ENCODE measurements at regions not wholly inside any gene's neighbourhood (a gene's known extent, or its start where the extent isn't known, plus 50 kb on each side); places are given as distances from the start of the nearest gene placed in this dataset.

DNA sequence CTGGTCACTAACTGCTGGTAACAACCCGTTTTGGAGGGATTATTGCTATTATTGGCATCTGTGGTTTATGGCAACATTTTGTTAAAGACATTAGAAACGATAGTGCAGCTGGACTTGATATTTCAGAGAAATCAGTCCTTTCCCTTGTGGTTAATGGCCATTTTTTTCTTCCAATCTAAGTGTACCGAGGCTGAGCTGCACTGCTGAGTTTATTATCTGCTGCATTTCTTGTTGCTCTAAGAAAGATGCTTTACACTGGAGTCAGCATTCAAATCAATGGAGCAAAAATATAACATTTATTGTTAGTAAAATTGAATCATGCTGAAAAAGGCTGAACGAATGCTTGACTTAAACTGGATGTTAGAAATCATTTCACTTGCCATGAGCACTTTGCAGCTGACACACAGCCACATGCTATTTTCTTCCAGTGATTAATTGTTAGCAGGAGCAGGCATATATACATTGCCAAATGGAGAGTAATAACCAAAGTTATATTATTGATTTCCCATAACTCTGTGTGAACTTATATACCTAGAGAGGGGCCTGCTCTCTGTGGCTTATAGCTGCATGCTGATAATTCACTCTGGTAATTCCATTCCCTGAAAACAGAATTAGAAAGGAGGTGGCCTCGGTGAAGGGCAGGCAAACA, 66.5 kb upstream of the TTC29 start:
- DNase-seq: no peak
- no peak overlapping the region for H3K27ac ChIP-seq
- no peaks in the 10 kb centered on the region for H3K36me3 ChIP-seq
- no peaks in the 10 kb centered on the region for H3K4me1 ChIP-seq
- no peaks in the 10 kb centered on the region for H3K27me3 ChIP-seq
- H3K4me3 ChIP-seq: no peak overlapping the region
- TF ChIP-seq, protein P1, sequence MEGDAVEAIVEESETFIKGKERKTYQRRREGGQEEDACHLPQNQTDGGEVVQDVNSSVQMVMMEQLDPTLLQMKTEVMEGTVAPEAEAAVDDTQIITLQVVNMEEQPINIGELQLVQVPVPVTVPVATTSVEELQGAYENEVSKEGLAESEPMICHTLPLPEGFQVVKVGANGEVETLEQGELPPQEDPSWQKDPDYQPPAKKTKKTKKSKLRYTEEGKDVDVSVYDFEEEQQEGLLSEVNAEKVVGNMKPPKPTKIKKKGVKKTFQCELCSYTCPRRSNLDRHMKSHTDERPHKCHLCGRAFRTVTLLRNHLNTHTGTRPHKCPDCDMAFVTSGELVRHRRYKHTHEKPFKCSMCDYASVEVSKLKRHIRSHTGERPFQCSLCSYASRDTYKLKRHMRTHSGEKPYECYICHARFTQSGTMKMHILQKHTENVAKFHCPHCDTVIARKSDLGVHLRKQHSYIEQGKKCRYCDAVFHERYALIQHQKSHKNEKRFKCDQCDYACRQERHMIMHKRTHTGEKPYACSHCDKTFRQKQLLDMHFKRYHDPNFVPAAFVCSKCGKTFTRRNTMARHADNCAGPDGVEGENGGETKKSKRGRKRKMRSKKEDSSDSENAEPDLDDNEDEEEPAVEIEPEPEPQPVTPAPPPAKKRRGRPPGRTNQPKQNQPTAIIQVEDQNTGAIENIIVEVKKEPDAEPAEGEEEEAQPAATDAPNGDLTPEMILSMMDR (IDR thresholded peaks at IDR 0.05): no peak
- intact Hi-C loops (cut with DNase I; ENCODE audit: low total_unique reads): no loop called here
- no peaks in the 10 kb centered on the region for H3K9me3 ChIP-seq

- Histone ChIP-seq H3K4me1 (no peaks in the 10 kb centered on the region), H3K4me3 (no peak overlapping the region), H3K27me3 (no peaks in the 10 kb centered on the region), H3K9me3 (no peaks in the 10 kb centered on the region), H3K27ac (no peak overlapping the region), H3K36me3 (no peaks in the 10 kb centered on the region)
- no peak for DNase-seq
- TF ChIP-seq, protein P1 (IDR thresholded peaks at IDR 0.05): no peak
- intact Hi-C loops (cut with DNase I; ENCODE audit: low total_unique reads): loop anchor here (5.0 kb wide), 1 partner anchor 577 kb away; no protein-coding TSS in a partner anchor
Observed at GRCh38 chr4:147014946-147015345, 69.3 kb upstream of the TTC29 start.

DNA sequence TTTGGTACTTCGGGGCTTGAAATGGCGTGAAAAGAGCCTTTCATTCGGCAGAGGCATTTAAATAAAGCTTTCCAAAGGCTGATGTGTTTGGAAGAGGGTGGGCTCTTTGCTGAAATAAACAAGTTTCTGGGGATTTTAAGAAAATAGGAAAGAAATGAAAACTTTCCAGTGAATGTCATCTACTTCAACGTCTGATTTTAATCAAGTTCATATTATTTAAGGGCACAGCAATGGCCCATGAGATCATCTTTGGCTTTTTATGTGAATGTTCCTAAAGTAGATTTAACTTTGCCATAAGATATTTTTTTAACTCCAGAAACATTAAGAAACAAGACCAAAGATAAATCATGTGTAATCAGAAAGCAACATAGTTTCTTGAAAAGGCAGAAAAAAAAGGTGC, 69.8 kb upstream of the TTC29 start:
- H3K27me3 ChIP-seq: no peaks in the 10 kb centered on the region
- intact Hi-C loops (cut with DNase I; ENCODE audit: low total_unique reads): loop anchor here (5.0 kb wide), 1 partner anchor 577 kb away; no protein-coding TSS in a partner anchor
- no peak overlapping the region for H3K4me3 ChIP-seq
- TF ChIP-seq, protein P1 (IDR thresholded peaks at IDR 0.05): no peak
- no peak for DNase-seq
- no peaks in the 10 kb centered on the region for H3K36me3 ChIP-seq
- H3K27ac ChIP-seq: no peak overlapping the region
- no peaks in the 10 kb centered on the region for H3K9me3 ChIP-seq
- H3K4me1 ChIP-seq: no peaks in the 10 kb centered on the region

DNA sequence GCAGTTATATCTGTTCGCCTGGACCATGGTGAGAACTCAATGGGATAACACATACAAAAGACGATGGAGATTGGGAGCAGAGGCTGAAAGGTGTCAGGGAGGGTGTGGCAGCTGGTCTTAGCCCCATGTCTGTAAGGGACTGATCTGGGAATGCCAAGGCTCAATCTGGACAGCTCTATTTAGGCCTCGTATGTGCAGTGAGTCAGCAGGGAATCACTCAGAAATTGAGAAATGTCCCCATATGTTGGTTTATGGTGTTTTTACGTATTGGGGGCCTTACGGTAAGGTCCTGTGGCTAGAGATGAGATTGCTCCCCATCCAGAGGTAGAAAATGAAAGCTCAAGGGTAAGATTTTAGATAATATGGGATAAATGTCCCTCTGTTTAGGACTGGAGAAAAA, 71.4 kb upstream of the TTC29 start:
- no peaks in the 10 kb centered on the region for H3K27me3 ChIP-seq
- H3K36me3 ChIP-seq: no peaks in the 10 kb centered on the region
- TF ChIP-seq, protein P1 (IDR thresholded peaks at IDR 0.05): no peak
- DNase-seq: no peak
- no peaks in the 10 kb centered on the region for H3K4me1 ChIP-seq
- no peaks in the 10 kb centered on the region for H3K9me3 ChIP-seq
- no peak overlapping the region for H3K27ac ChIP-seq
- no peak overlapping the region for H3K4me3 ChIP-seq
- intact Hi-C loops (cut with DNase I; ENCODE audit: low total_unique reads): loop anchor here (5.0 kb wide), 1 partner anchor 575 kb away; no protein-coding TSS in a partner anchor

DNA sequence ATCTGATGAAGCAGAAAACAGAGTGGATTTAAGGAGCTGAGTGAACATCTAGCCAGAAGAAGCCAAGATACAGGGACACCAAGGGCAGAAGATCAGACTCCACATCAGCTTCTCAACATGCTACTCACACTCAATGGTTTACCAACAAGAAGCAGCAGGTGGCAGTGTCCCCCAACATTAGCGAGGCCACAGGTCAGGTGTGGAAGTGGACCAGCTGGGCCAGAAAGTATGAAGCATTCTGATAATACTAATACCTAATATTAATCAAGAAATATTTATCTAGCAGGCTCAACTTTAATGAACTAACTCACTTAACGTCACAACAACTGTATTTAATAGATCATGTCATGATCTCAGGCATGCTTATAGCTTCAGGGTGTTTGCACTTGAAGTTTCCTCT, 73.4 kb upstream of the TTC29 start:
- Histone ChIP-seq H3K27me3 (no peaks in the 10 kb centered on the region), H3K36me3 (no peaks in the 10 kb centered on the region), H3K4me3 (no peak overlapping the region), H3K27ac (no peak overlapping the region), H3K4me1 (no peaks in the 10 kb centered on the region), H3K9me3 (no peaks in the 10 kb centered on the region)
- TF ChIP-seq, protein P1 (IDR thresholded peaks at IDR 0.05): peak; percentile 74 to 84
- DNase-seq: peak; percentile 74 to 79
- intact Hi-C loops (cut with DNase I; ENCODE audit: low total_unique reads): loop anchor here (5.0 kb wide), 1 partner anchor 573 kb away; no protein-coding TSS in a partner anchor

Measured in tibial artery (tissue), 4 donors.